ENCODE measurements at regions not wholly inside any gene's neighbourhood (a gene's known extent, or its start where the extent isn't known, plus 50 kb on each side); places are given as distances from the start of the nearest gene placed in this dataset.

DNA sequence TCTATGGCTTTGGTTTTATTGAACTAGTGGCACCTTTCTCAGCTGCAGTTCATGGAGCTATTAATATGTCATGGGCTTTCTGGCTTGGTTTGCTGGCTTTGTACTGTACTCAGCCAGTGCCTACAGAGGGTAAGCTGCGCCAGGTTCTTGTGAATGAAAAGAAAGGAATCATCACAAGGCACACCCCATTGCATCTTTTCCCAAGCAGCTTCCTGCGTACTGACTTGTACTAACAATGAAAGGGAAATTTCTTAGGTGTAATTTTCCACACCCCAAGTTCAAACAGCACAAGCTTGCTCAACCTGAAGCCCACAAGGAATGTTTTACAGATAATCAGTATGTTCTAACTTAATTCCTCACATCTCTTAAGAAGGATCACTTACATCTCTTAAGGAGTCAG is 78.0 kb upstream of the TNFSF18 start:
- no peak overlapping the region for H3K4me3 ChIP-seq (ENCODE audit: low read depth, low read length)
- in situ Hi-C loops (cut with HindIII; ENCODE audit: low sequenced_read_pairs) = no loop called here
- no peak for TF ChIP-seq CTCF (IDR thresholded peaks at IDR 0.05; ENCODE audit: low read depth, low read length)
- no peak for DNase-seq (ENCODE audit: low read depth, low spot score)

- TF ChIP-seq CTCF (IDR thresholded peaks at IDR 0.05; ENCODE audit: low read depth, low read length) = no peak
- H3K4me3 ChIP-seq (ENCODE audit: low read depth, low read length) = no peak overlapping the region
- in situ Hi-C loops (cut with HindIII; ENCODE audit: low sequenced_read_pairs) = no loop called here
- no peak for DNase-seq (ENCODE audit: low read depth, low spot score)
Observed at GRCh38 chr1:173127369-173128307, 76.9 kb upstream of the TNFSF18 start.

DNA sequence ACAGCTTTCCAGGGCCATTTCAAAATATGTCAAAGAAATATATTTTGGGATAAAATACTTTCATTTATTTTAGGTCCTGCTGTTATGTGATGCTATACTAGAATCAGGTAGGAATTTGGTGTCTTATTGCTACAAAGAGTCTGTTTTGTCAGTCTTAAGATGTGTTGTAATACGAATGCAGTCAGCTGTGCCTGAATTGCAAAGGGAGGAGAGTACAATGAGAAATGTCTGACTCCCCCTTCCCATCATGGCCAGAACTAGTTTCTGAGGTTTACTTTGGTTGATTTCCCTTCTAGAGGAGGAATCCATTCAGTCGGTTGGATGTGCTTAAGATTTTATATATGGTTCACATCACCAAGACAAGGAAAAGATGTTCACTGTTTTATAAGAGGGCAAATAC is 75.7 kb upstream of the TNFSF18 start:
- TF ChIP-seq CTCF (IDR thresholded peaks at IDR 0.05; ENCODE audit: low read depth, low read length) = no peak
- DNase-seq (ENCODE audit: low read depth, low spot score) = no peak
- in situ Hi-C loops (cut with HindIII; ENCODE audit: low sequenced_read_pairs) = no loop called here
- H3K4me3 ChIP-seq (ENCODE audit: low read depth, low read length) = no peak overlapping the region

DNA sequence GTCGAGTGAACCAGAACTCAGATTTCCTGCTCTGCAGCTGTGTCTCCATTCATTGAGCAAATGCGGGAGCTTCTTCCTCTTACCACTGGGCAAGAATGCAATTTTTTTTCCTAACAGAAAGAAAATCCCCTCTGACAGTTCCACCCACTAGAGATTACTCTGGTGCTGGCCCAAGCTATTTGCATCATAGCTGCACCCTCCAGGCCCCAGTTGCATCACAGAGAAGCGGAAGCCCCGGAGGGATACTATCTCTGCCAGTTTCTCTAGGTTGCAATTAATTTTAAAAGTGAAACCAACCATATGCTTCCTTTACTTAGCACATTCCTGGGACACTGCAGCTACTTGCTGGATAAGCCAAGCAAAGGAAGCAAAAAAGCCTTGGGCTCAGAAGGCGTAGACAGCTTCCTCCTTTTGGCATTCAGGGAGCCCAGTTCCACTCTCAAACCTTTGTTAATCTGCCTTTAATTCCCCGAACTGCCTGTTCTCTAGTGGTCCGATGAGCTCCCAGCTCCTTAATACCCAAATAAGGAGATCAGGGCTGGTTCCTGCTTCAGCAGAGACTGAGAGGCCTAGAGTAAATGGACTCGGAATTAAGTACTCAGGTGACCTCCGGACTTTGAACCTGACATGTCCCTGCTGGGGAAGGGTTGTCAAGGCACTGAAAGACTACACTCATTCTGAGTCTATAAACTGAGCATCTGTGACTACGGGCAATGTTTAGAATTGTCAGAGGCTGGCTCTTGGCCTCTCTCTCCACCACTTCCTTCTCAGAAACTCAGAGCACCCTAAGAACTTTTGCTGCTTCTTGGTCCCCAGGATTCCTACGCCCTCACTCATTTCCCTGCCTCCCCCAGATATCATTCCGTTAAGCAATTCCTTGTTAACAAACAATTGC is 72.5 kb upstream of the TNFSF18 start:
- TF ChIP-seq CTCF (IDR thresholded peaks at IDR 0.05; ENCODE audit: low read depth, low read length) = no peak
- no peak overlapping the region for H3K4me3 ChIP-seq (ENCODE audit: low read depth, low read length)
- DNase-seq (ENCODE audit: low read depth, low spot score) = peak; percentile 85
- in situ Hi-C loops (cut with HindIII; ENCODE audit: low sequenced_read_pairs) = no loop called here

DNA sequence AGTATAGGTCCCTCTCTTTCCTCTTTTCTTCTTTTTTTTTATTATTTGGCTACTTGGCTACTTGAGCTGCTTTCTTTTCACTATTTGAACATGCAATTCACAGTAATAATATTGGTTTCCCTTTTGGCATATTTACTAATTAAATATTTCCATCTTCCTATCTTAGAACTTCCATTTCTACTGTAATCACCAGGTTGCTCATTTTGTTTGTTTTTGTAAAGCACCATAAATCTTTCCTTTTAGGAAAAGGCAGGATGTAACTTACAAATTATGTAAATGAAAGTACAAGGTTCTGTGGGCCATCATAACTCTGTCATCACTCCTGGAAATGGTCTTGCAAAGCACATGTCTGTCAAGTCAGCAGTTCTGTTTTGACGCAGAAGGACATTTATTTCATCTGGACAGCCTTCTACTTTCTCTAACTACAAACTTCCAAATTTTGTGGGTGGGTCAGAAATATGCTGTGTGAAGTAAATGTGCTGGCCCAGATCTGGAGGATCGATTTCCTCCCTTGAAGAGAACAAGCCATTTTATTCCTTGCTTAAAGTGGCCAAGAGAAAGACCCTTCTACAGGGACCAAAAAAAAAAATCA is 71.7 kb upstream of the TNFSF18 start:
- no peak for DNase-seq (ENCODE audit: low read depth, low spot score)
- in situ Hi-C loops (cut with HindIII; ENCODE audit: low sequenced_read_pairs) = no loop called here
- TF ChIP-seq CTCF (IDR thresholded peaks at IDR 0.05; ENCODE audit: low read depth, low read length) = no peak
- no peak overlapping the region for H3K4me3 ChIP-seq (ENCODE audit: low read depth, low read length)

DNA sequence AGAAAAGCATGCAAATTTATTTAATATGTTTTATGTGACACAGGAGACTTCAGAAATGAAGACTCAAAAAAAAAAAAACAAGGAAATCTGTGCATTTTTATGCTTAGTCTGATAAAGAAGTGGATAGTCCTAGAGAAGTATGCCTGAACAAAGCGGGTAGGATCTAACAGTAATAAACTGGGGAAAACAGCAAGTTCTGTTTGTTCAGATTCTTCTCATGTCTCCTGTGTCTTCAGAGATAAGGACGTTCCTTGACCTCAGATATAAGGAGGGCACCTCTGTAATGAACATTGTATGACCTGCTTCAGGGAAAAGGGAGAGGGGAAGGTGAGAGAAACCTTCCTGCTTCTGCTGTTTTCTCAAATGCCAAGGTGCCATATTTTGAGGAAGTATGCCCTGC is 67.7 kb upstream of the TNFSF18 start:
- no peak overlapping the region for H3K4me3 ChIP-seq (ENCODE audit: low read depth, low read length)
- no peak for DNase-seq (ENCODE audit: low read depth, low spot score)
- TF ChIP-seq CTCF (IDR thresholded peaks at IDR 0.05; ENCODE audit: low read depth, low read length) = no peak
- in situ Hi-C loops (cut with HindIII; ENCODE audit: low sequenced_read_pairs) = no loop called here

Data from astrocyte of the spinal cord (primary cell).